ENCODE measurements at regions not wholly inside any gene's neighbourhood (a gene's known extent, or its start where the extent isn't known, plus 50 kb on each side); places are given as distances from the start of the nearest gene placed in this dataset.

- Mint-ChIP-seq H3K27ac (ENCODE audit: low read depth, unreplicated experiment) (no peak overlapping the region), H3K4me1 (ENCODE audit: insufficient read depth, unreplicated experiment) (no peaks in the 10 kb centered on the region), H3K4me3 (ENCODE audit: unreplicated experiment) (no peak overlapping the region), H3K27me3 (ENCODE audit: insufficient read depth, unreplicated experiment) (no peaks in the 10 kb centered on the region), H3K36me3 (ENCODE audit: insufficient read depth, unreplicated experiment) (no peaks in the 10 kb centered on the region), H3K9me3 (ENCODE audit: unreplicated experiment) (peaks cover 12% of the 10 kb centered on the region)
- TF ChIP-seq CTCF (IDR thresholded peaks at IDR 0.05; ENCODE audit: unreplicated experiment), result no peak
- DNase-seq (ENCODE audit: unreplicated experiment), result no peak
- ChIA-PET CTCF (no interaction called here), POLR2A (no interaction called here)
- intact Hi-C loops (cut with micrococcal nuclease), result no loop called here
- BruUV-seq (replicated peaks), result no TSS peak
Measured at GRCh38 chr5:105407200-105407599, 1844.6 kb upstream of the NUDT12 start.

- BruUV-seq (replicated peaks), result no TSS peak
- ChIA-PET CTCF (interaction anchor here (1.4 kb wide), 1 partner anchor 9 kb away, joined by 3 read pairs; no protein-coding TSS in a partner anchor), POLR2A (no interaction called here)
- no peaks in the 10 kb centered on the region for H3K36me3 Mint-ChIP-seq (ENCODE audit: insufficient read depth, unreplicated experiment)
- peaks cover 6% of the 10 kb centered on the region for H3K9me3 Mint-ChIP-seq (ENCODE audit: unreplicated experiment)
- intact Hi-C loops (cut with micrococcal nuclease), result no loop called here
- H3K4me1 Mint-ChIP-seq (ENCODE audit: insufficient read depth, unreplicated experiment), result no peaks in the 10 kb centered on the region
- H3K27ac Mint-ChIP-seq (ENCODE audit: low read depth, unreplicated experiment), result no peak overlapping the region
- H3K27me3 Mint-ChIP-seq (ENCODE audit: insufficient read depth, unreplicated experiment), result no peaks in the 10 kb centered on the region
- no peak for TF ChIP-seq CTCF (IDR thresholded peaks at IDR 0.05; ENCODE audit: unreplicated experiment)
- H3K4me3 Mint-ChIP-seq (ENCODE audit: unreplicated experiment), result no peak overlapping the region
- DNase-seq (ENCODE audit: unreplicated experiment), result no peak
Measured at GRCh38 chr5:105397749-105398148, 1835.2 kb upstream of the NUDT12 start.

- DNase-seq (ENCODE audit: unreplicated experiment), result no peak
- no peak for TF ChIP-seq CTCF (IDR thresholded peaks at IDR 0.05; ENCODE audit: unreplicated experiment)
- Mint-ChIP-seq H3K36me3 (ENCODE audit: insufficient read depth, unreplicated experiment) (no peaks in the 10 kb centered on the region), H3K27ac (ENCODE audit: low read depth, unreplicated experiment) (no peak overlapping the region), H3K4me3 (ENCODE audit: unreplicated experiment) (no peak overlapping the region), H3K9me3 (ENCODE audit: unreplicated experiment) (no peaks in the 10 kb centered on the region), H3K27me3 (ENCODE audit: insufficient read depth, unreplicated experiment) (no peaks in the 10 kb centered on the region), H3K4me1 (ENCODE audit: insufficient read depth, unreplicated experiment) (no peaks in the 10 kb centered on the region)
- intact Hi-C loops (cut with micrococcal nuclease), result no loop called here
- CTCF ChIA-PET, result interaction anchor here (0.6 to 1.0 kb wide), 2 partner anchors 10 to 68 kb away, joined by 3 read pairs; no protein-coding TSS in a partner anchor
- BruUV-seq (replicated peaks), result no TSS peak
- POLR2A ChIA-PET, result interaction anchor here (1.0 kb wide), 1 partner anchor 8 kb away, joined by 3 read pairs; no protein-coding TSS in a partner anchor
Measured at GRCh38 chr5:105392710-105393149, 1830.1 kb upstream of the NUDT12 start.

GRCh38 chr5:105392122-105392709 lies 1829.6 kb upstream of the NUDT12 start:
- no peak for DNase-seq (ENCODE audit: unreplicated experiment)
- TF ChIP-seq CTCF (IDR thresholded peaks at IDR 0.05; ENCODE audit: unreplicated experiment), result no peak
- POLR2A ChIA-PET, result no interaction called here
- Mint-ChIP-seq H3K4me1 (ENCODE audit: insufficient read depth, unreplicated experiment) (no peaks in the 10 kb centered on the region), H3K27me3 (ENCODE audit: insufficient read depth, unreplicated experiment) (no peaks in the 10 kb centered on the region), H3K36me3 (ENCODE audit: insufficient read depth, unreplicated experiment) (no peaks in the 10 kb centered on the region), H3K4me3 (ENCODE audit: unreplicated experiment) (no peak overlapping the region), H3K9me3 (ENCODE audit: unreplicated experiment) (no peaks in the 10 kb centered on the region), H3K27ac (ENCODE audit: low read depth, unreplicated experiment) (no peak overlapping the region)
- CTCF ChIA-PET, result interaction anchor here (0.6 to 1.0 kb wide), 2 partner anchors 10 to 67 kb away, joined by 3 read pairs; no protein-coding TSS in a partner anchor
- BruUV-seq (replicated peaks), result no TSS peak
- intact Hi-C loops (cut with micrococcal nuclease), result no loop called here

Measured in MCF 10A (cell line).